ENCODE measurements at regions not wholly inside any gene's neighbourhood (a gene's known extent, or its start where the extent isn't known, plus 50 kb on each side); places are given as distances from the start of the nearest gene placed in this dataset.

DNA sequence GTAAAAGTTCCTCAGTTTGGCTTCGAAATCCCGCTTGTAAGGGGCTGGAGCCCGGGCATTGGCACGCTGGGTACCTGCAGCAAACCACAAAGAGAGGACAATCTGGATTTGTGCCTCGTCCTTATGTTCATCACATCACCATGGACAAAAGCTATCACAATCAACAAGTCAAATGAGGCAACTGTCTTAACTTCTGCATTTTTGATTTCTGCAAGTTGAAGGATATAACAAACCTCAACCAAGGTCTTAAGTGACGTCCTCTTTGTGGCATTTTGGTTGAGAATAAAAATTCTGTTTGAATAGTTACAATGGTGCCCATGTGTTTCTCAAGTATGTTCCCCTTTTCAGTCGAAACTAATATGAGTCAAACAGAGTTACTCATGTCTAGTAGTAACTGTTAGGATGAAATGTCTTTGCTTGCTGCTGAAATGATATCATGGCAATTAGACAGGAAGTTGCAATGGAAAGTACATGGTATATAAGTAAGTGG lies 70.8 kb upstream of the STK17B start:
- no peak overlapping the region for H3K4me3 ChIP-seq (ENCODE audit: low read depth, low read length)

DNA sequence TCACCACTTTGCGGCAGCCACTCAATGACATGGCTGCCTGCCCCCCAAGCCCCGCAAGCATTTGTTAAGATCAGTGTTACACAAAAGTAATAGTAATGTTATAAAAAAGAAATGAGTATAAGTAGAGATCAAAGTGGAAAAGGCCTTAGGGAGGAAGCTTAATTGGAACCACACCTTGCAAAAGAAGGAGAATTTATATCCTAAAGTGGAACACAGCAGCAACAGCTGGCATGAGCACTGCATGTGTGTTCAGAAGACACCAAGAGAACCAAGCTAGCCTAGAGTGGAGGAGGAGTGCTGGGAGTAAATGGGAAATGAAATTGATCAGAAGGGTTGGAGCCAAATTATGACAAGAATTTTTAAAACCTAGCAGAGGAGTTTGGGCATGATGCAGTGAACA lies 73.1 kb upstream of the STK17B start:
- TF ChIP-seq, protein P1, sequence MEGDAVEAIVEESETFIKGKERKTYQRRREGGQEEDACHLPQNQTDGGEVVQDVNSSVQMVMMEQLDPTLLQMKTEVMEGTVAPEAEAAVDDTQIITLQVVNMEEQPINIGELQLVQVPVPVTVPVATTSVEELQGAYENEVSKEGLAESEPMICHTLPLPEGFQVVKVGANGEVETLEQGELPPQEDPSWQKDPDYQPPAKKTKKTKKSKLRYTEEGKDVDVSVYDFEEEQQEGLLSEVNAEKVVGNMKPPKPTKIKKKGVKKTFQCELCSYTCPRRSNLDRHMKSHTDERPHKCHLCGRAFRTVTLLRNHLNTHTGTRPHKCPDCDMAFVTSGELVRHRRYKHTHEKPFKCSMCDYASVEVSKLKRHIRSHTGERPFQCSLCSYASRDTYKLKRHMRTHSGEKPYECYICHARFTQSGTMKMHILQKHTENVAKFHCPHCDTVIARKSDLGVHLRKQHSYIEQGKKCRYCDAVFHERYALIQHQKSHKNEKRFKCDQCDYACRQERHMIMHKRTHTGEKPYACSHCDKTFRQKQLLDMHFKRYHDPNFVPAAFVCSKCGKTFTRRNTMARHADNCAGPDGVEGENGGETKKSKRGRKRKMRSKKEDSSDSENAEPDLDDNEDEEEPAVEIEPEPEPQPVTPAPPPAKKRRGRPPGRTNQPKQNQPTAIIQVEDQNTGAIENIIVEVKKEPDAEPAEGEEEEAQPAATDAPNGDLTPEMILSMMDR (IDR thresholded peaks at IDR 0.05; ENCODE audit: control insufficient read depth, extremely low read depth, insufficient read depth): no peak
- H3K4me3 ChIP-seq (ENCODE audit: low read depth, low read length): no peak overlapping the region
- DNase-seq (ENCODE audit: low read depth): no peak

More for the DNA sequence above, 70.8 kb upstream of the STK17B start:
- TF ChIP-seq, protein P1 (IDR thresholded peaks at IDR 0.05; ENCODE audit: control insufficient read depth, extremely low read depth, insufficient read depth): no peak
- no peak for DNase-seq (ENCODE audit: low read depth)

DNA sequence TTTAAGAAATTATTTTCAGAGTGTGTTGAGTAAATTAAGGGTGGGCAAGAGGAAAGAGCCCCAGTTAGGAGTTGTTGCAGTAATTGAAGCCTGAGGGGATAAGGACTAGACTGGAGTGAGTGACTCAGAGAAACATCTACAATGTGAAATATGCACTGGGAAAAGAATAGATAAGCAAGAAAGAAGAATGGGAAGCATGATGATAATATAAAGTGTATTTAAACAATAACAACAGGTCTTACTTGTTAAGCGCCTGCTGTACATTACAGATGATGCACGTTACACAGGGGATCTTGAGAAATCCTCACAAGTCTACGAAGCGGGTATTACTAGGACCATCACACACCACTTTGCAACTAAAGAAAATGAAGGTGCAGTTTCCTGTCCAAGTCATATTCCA lies 73.6 kb upstream of the STK17B start:
- TF ChIP-seq, protein P1 (IDR thresholded peaks at IDR 0.05; ENCODE audit: control insufficient read depth, extremely low read depth, insufficient read depth): no peak
- DNase-seq (ENCODE audit: low read depth): no peak
- H3K4me3 ChIP-seq (ENCODE audit: low read depth, low read length): no peak overlapping the region

DNA sequence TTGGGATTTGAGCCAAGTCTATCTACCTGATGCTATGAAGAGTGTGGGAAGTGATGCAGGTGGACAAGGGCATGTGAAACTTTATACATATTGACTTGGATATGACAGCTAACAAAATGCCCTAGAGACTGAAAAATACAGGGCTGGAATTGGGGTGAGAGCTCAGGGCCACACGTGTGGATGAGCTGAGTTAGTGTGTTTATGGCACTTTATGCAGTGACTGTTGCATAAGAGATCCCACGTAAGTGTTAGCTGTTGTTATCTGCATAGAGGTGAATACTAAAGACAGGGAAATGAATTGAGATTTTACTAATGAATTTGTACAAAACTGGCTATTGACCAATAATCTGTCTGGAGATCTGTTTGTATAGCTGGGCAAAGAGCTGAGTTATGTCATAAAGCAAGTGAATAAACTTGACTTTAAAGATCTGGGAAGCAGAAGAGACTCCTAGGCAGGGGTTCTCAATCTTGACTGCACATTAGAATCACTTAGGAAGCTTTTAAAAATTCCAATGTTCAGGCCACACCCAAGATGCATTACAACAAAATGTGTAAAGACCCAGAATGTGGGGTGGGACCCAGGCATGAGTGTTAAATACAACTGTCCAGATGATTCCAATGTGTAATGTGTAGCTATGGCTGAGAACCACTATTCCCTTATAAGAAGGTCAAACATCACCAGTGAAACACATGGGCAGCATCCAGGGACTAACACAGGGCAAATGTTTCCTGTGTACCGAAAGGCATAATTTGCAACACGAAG lies 74.2 kb upstream of the STK17B start:
- no peak for DNase-seq (ENCODE audit: low read depth)
- TF ChIP-seq, protein P1 (IDR thresholded peaks at IDR 0.05; ENCODE audit: control insufficient read depth, extremely low read depth, insufficient read depth): no peak
- no peak overlapping the region for H3K4me3 ChIP-seq (ENCODE audit: low read depth, low read length)

DNA sequence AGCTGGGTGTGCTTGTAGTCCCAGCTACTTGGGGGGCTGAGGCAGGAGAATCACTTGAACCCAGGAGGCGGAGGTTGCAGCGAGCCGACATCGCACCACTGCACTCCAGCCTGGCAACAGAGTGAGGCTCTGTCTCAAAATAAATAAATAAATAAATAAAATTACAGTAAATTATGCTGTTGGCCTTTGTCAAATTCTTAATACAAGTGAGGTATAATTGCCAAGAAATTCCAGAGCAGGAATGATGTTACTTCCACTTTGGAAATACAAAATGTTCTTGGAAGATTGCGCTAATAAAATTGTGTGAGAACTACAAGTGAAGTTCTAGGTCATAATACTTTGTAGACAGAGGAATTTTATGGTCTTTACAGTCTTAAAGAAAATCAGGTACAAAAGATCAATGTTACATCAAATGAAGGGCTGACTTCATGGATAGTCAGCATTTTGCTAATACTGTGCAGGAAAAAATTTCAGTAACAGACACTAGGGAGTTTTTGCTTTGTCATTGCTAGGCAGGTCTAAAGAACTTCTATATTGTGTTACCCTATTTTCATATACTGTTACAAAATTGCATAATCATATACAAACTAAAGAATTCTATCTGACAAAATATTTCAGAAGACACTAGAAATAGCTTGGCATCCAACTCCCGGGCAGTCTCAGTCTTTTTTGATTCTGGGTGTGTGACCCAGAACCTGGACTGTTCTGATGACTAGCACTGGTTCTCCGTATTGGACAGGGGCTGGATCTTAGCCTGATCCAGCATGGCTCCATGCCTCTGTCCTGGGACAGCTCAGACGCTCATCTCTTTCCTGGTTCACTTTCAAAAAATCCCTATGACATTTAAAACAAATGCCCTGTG lies 76.0 kb upstream of the STK17B start:
- TF ChIP-seq, protein P1 (IDR thresholded peaks at IDR 0.05; ENCODE audit: control insufficient read depth, extremely low read depth, insufficient read depth): no peak
- no peak for DNase-seq (ENCODE audit: low read depth)
- H3K4me3 ChIP-seq (ENCODE audit: low read depth, low read length): no peak overlapping the region

DNA sequence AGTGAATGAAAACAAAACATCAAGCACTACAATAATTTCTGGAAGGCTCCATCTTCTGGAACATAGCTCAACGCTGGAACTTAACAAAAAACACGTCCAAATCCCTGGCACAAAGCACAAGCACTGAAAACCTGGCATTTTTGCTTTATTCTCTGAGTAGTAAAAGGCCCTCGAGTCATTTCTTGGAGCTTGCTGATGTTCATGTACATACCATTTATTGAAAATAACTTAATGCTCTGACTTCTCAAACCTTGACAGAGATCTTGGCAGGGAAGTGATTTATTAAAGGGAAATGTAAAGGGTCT lies 76.5 kb upstream of the STK17B start:
- DNase-seq (ENCODE audit: low read depth): no peak
- H3K4me3 ChIP-seq (ENCODE audit: low read depth, low read length): no peak overlapping the region
- TF ChIP-seq, protein P1 (IDR thresholded peaks at IDR 0.05; ENCODE audit: control insufficient read depth, extremely low read depth, insufficient read depth): no peak

Data from LNCaP clone FGC (cell line).